Type B pancreatic cell (in vitro differentiated cells): ENCODE measurements at regions not wholly inside any gene's neighbourhood (a gene's known extent, or its start where the extent isn't known, plus 50 kb on each side); places are given as distances from the start of the nearest gene placed in this dataset.

Source experiments
- DNase-seq: peaks from one replicate; pipeline ENCODE4 v3.0.0; 2021; ENCODE audit warnings: mixed read lengths; ENCODE audit not compliant: unreplicated experiment; ENCODE audit errors: extremely low spot score
- H3K27ac Mint-ChIP-seq: 2 replicates; pipeline ENCODE4 v1.8.0; 2021; ENCODE audit warnings: mild to moderate bottlenecking, mixed read lengths
- H3K27me3 Mint-ChIP-seq: 2 replicates; pipeline ENCODE4 v1.8.0; 2021; ENCODE audit warnings: mixed read lengths
- H3K36me3 Mint-ChIP-seq: 2 replicates; pipeline ENCODE4 v1.8.0; 2021; ENCODE audit warnings: mixed read lengths
- H3K4me1 Mint-ChIP-seq: one replicate; pipeline ENCODE4 v1.8.0; 2021; ENCODE audit warnings: mixed read lengths; ENCODE audit not compliant: unreplicated experiment
- H3K4me3 Mint-ChIP-seq: 2 replicates; pipeline ENCODE4 v1.8.0; 2021; ENCODE audit warnings: mild to moderate bottlenecking, mixed read lengths
- H3K9me3 Mint-ChIP-seq: 2 replicates; pipeline ENCODE4 v1.8.0; 2021; ENCODE audit warnings: mixed read lengths
- TF ChIP-seq, protein P1 (sequence below): fragments of 200-600 bp; sonication (generic); conservative IDR thresholded peaks from 2 replicates; pipeline ENCODE4 v1.5.0; 2021; ENCODE audit warnings: antibody characterized with exemption, mild to moderate bottlenecking

DNA sequence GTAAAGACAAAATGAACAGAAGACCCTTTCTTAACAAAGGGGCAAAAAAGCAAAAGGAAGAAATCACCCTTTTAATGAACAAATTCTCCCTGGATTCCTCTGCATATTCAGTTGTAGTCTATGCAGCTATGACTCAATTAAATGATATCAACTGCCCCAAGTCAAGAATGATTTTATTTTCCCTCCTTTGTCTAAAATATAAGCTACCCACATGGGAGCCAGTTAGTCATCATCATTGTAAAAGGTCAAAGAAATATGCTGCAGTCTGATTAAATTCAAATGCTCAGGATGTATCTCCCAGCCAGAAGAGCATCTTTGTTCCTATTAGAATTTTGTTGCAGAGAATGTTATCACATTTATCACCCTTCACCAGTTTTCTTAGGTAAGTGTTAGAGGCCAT, 84.0 kb downstream of the SST start:
- no peak overlapping the region for H3K4me3 Mint-ChIP-seq
- TF ChIP-seq, protein P1, sequence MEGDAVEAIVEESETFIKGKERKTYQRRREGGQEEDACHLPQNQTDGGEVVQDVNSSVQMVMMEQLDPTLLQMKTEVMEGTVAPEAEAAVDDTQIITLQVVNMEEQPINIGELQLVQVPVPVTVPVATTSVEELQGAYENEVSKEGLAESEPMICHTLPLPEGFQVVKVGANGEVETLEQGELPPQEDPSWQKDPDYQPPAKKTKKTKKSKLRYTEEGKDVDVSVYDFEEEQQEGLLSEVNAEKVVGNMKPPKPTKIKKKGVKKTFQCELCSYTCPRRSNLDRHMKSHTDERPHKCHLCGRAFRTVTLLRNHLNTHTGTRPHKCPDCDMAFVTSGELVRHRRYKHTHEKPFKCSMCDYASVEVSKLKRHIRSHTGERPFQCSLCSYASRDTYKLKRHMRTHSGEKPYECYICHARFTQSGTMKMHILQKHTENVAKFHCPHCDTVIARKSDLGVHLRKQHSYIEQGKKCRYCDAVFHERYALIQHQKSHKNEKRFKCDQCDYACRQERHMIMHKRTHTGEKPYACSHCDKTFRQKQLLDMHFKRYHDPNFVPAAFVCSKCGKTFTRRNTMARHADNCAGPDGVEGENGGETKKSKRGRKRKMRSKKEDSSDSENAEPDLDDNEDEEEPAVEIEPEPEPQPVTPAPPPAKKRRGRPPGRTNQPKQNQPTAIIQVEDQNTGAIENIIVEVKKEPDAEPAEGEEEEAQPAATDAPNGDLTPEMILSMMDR, result no peak

DNA sequence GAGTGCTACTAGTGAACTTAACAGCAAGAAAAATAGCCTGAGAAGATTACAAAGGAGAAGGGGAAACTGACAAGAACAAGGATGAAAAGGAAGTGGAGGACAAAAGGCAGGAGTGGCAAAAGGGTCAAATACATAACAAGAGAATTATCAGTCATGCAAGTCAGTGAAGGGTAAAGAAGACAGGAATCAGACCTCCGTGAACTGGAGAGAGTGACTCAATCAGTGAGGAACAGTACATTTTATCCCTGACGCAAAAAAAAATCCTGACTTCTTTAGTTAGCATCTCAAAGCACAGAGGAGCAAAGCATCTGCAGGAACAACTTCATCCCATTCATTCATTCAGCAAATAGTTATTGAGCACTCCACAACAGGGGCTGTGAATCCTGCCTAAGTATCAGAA, 97.8 kb downstream of the SST start:
- DNase-seq, result no peak
- TF ChIP-seq, protein P1, result no peak
- Mint-ChIP-seq H3K4me3 (no peak overlapping the region), H3K27ac (no peak overlapping the region), H3K4me1 (peaks cover 20% of the 10 kb centered on the region), H3K27me3 (no peaks in the 10 kb centered on the region), H3K9me3 (peaks cover 7% of the 10 kb centered on the region), H3K36me3 (no peaks in the 10 kb centered on the region)

More for the DNA sequence above, 84.0 kb downstream of the SST start:
- no peak for DNase-seq
- no peaks in the 10 kb centered on the region for H3K9me3 Mint-ChIP-seq
- peaks cover 10% of the 10 kb centered on the region for H3K27me3 Mint-ChIP-seq
- H3K36me3 Mint-ChIP-seq, result no peaks in the 10 kb centered on the region
- peaks cover under 1% of the 10 kb centered on the region for H3K4me1 Mint-ChIP-seq
- no peak overlapping the region for H3K27ac Mint-ChIP-seq

DNA sequence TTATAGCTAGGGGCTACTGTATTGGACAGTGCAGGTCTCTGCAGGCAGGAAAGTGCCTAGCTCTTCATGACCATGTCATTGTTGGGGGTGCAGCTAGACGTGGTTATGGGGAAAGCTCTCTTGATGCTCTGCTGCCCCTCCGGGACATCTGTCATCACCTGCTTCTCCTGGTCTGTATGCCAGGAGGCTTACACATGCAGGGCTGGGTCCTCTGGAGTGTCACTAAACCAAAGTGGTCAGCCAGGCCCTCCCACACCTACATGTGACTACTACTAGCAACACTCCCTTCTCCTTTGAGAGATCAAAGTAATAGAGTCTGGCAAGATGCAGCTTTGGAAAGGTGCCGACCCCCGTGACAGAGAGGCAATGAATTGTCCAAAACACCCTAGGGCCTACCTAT, 98.5 kb downstream of the SST start:
- no peak overlapping the region for H3K27ac Mint-ChIP-seq
- H3K36me3 Mint-ChIP-seq, result no peaks in the 10 kb centered on the region
- H3K27me3 Mint-ChIP-seq, result no peaks in the 10 kb centered on the region
- H3K4me1 Mint-ChIP-seq, result peaks cover 24% of the 10 kb centered on the region
- peaks cover 7% of the 10 kb centered on the region for H3K9me3 Mint-ChIP-seq
- TF ChIP-seq, protein P1, result no peak
- no peak for DNase-seq
- H3K4me3 Mint-ChIP-seq, result no peak overlapping the region

DNA sequence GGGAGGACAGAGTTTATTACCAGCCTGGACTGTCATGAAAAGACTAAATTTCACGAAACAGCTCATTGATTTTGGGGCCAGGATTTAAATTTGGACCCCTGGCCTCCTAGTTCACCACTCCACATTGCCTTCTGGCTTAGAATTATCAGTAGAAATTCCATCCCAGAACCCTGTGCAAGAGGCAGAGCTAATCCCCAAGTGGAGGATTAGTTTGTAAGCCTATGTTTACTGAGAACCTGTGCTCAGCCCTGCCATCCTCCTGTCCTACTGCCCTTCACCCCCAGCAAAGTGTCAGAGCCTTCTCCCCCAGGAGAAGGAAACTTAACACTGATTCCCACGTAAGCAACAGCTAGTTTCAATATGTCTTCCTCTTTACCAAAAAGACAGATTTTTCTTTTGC, 99.4 kb downstream of the SST start:
- Mint-ChIP-seq H3K27ac (no peak overlapping the region), H3K4me1 (peaks cover 30% of the 10 kb centered on the region), H3K4me3 (no peak overlapping the region), H3K27me3 (no peaks in the 10 kb centered on the region), H3K36me3 (no peaks in the 10 kb centered on the region), H3K9me3 (peaks cover 7% of the 10 kb centered on the region)
- TF ChIP-seq, protein P1, result no peak
- no peak for DNase-seq

DNA sequence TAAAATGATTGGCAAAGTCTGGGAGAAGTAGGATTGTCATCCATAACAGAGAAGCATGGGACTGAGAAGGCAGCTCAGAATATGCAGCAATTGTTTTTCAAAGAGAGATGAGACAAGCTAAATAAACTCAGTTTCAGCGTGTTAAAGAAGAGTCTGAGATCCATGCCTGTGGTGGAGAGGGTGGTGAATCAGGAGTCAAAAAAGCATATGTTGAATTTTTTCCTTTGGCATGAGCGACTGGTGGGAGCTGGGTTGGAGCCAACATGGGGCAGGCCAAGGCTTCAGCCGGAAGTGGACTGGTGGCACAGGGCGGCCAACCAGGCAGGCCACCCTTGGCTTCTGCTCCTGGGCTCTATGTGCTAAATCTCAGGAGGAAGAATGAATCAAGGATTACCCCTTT, 102.0 kb downstream of the SST start:
- peak overlapping the region; percentile 86 for H3K27ac Mint-ChIP-seq
- H3K27me3 Mint-ChIP-seq, result no peaks in the 10 kb centered on the region
- peak overlapping the region; percentile 36 for H3K4me3 Mint-ChIP-seq
- peaks cover 7% of the 10 kb centered on the region for H3K9me3 Mint-ChIP-seq
- TF ChIP-seq, protein P1, result no peak
- no peaks in the 10 kb centered on the region for H3K36me3 Mint-ChIP-seq
- peaks cover 30% of the 10 kb centered on the region for H3K4me1 Mint-ChIP-seq
- DNase-seq, result no peak

DNA sequence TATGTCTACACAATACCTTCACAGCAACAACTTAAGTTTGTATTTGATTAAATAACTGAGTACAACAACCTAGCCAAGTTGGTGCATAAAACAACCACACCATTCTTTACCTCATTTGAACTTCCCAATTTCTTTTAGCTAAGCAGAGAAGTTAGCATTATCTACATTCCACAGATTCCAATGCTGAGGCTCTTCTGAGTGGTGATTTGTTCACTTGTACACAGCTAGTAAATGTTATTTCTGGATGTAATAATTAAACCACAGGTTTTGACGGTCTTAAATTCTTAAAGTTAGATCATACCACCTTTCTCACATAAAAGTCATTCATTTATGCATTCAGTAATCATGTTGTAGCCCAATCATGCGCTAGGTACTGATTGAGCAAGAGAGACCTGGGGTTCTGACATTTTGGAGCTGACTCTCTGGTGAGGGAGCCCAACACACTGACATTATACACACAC, 102.5 kb downstream of the SST start:
- H3K36me3 Mint-ChIP-seq, result no peaks in the 10 kb centered on the region
- peaks cover 7% of the 10 kb centered on the region for H3K9me3 Mint-ChIP-seq
- H3K27me3 Mint-ChIP-seq, result no peaks in the 10 kb centered on the region
- H3K4me3 Mint-ChIP-seq, result peak overlapping the region; percentile 36
- no peak for DNase-seq
- TF ChIP-seq, protein P1, result no peak
- peak overlapping the region; percentile 86 for H3K27ac Mint-ChIP-seq
- peaks cover 30% of the 10 kb centered on the region for H3K4me1 Mint-ChIP-seq
